ENCODE measurements at regions not wholly inside any gene's neighbourhood (a gene's known extent, or its start where the extent isn't known, plus 50 kb on each side); places are given as distances from the start of the nearest gene placed in this dataset.

GRCh38 chr13:106172176-106172905 lies 363.1 kb downstream of the EFNB2 start:
- no peak for TF ChIP-seq POLR2A (IDR thresholded peaks at IDR 0.05)
- no peak for TF ChIP-seq CTCF (IDR thresholded peaks at IDR 0.05)

All from right lobe of liver (tissue), 4 donors.